PC-9 (cell line): ENCODE measurements at regions not wholly inside any gene's neighbourhood (a gene's known extent, or its start where the extent isn't known, plus 50 kb on each side); places are given as distances from the start of the nearest gene placed in this dataset.
"Not testable (repeated sequence)": the region's sequence is repeated elsewhere in the genome, so short reads cannot be mapped to it uniquely, and the experiment has no call there.

Experiments
- CTCF ChIP-seq: fragments of 200-600 bp; sonication (generic); conservative IDR thresholded peaks from 2 replicates; pipeline ENCODE4 v1.6.1; 2017; ENCODE audit warnings: mixed run types, antibody characterized with exemption, mild to moderate bottlenecking, moderate library complexity
- EZH2 ChIP-seq: fragments of 200-600 bp; sonication (generic); IDR thresholded peaks from 2 replicates; pipeline ENCODE4 v1.8.0; 2017; ENCODE audit warnings: antibody characterized with exemption, low read depth

GRCh38 chr10:123254343-123254742 lies 100.1 kb downstream of the BUB3 start:
- TF ChIP-seq CTCF, EZH2: not testable (repeated sequence)
